NCI-H226 (cell line): ENCODE measurements at regions not wholly inside any gene's neighbourhood (a gene's known extent, or its start where the extent isn't known, plus 50 kb on each side); places are given as distances from the start of the nearest gene placed in this dataset.
"Not testable (repeated sequence)": the region's sequence is repeated elsewhere in the genome, so short reads cannot be mapped to it uniquely, and the experiment has no call there.

Experiments
- DNase-seq: peaks from one replicate; pipeline ENCODE4 v3.0.0-alpha.2; 2015

DNA sequence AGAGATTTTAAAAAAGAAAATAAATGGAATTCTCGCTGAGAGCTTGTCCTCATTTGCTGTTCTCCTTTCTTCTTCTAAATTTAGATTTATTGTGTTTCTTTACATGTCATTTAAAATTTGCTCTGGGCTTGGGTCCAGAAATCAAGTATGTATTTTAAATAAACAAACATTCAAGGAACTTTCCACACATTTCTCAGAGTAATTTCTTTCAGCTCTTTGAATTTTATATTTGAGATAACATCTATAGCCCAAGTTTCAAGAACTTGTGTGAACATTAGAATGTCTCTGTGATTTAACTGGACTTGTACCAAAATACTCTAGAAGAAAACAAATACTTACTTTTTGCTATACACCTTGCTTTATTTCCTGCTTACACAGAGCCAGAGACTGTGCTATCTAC is 192.3 kb downstream of the TMEM200A start:
- no peak for DNase-seq

DNA sequence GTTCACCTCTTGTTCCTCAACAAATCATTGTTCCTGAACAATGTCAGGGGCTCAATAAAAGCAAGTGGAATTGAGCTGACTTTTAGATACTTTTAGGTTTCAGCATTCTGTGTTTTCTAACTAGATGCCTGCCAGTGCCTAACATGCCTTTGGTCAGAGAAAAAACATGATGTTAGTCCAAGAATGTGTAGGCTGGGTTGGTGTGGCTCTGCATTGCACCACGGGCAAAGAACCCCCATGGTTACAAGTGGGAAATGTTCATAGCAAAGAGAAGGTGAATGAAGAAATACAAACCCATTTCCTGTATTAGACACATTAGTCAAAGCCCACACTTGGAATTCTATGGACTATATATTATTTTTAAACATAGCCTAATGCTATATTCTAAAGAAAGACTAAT is 193.3 kb downstream of the TMEM200A start:
- peak; percentile 64 for DNase-seq

DNA sequence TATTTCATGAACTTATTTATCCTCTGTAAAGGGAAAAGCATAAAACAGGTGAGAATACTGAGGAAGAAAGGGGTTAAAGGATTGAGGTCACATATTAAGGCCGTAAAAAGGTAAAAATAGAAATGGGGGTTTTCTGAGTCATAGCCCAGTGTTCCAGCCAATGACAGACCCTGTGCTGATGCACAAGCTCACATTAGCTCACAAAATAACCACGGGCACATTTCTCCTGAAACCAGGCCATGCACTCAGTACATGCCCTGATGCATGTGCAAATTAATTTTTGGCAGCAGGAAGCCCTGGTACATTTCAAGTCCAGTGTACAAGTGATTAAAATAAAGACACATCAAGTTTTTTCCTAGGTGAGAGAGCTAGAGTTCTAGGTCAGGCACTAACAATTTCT is 194.4 kb downstream of the TMEM200A start:
- DNase-seq: peak; percentile 13

DNA sequence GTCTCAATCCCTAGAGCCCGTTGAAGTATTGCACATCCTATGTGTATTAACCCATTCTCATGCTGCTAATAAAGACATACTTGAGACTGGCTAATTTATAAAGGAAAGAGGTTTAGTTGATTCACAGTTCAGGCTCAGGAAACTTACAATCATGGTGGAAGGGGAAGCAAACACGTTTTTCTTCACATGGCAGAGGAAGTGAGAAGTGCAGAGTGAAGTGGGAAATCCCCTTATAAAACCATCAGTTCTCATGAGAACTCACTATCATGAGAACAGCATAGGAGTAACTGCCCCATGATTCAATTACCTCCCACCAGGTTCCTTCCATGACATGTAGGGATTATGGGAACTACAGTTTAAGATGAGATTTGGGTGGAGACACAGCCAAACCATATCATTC is 195.3 kb downstream of the TMEM200A start:
- DNase-seq: not testable (repeated sequence)

DNA sequence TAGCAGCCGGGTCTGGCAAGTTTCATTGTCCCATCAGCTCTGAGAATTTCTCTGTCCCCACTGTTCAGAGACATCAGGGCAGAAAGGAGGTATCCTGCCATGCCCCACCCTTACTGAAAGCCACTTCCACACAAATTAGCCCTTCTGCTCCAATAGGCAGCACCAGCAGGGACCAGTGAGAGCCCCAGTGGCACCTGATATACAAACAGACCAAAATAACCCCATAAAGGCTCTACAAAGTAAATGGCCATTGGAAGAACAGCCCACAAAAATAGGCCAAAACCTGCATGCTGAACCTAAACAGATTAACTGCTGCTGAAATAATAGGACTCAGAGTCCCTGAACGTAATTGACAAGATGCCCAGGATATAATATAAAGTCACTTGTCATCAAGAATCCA is 199.9 kb downstream of the TMEM200A start:
- DNase-seq: no peak

DNA sequence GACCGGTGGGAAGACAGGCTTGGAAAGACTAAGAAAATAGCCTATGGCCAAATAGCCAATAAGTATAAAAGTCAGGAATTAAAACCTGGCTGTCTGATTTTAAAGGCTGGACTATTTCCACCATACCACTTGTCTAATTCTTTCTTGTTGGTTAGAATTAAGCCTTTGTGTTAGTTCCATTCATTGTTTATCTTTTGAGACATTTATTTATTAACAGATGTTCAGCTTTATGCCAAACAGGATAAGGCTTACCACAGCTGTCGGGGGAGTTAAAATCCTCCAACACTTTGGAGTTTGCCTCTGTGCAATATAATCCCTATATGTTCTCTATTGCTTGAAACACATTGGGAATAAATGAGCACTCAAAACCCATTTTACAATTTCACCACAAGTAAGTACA is 208.3 kb downstream of the TMEM200A start:
- DNase-seq: no peak

DNA sequence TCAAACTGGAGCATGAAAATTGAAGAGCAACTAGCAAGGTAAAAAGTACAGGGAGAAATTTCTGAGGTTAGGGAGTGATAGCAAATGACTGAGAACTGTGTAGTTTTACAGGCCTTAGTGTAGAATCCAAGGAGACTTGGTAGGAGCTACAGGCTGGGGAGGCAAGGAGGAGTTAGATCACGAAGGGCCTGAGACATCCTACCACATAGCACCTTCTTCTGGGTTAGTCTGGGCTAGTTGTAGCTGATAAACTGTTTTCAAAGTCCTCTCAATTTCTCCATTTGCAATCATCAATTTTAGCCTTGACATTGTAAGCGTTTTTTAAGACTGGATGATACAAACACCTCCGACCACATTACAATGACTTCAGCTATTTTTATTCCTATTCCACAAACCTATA is 209.7 kb downstream of the TMEM200A start:
- no peak for DNase-seq

DNA sequence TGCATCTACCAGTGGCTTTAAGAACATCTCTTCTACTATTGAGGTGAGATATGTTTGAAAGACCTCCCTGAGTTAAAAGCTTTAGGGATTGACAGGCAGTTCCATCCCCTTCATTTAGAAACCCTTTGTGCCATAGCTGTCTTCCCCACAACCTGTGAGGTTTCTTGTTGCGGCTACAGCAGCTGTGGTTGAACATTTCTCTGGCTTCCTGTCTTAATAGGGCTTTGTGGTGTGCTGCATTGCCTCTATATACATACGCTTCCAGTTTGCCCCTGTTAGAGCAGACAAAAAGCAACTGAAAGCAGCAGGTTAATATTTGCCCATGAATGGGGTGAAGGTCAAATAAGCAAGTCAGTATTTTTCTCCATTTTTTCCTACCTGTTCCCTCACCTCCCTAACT is 210.2 kb downstream of the TMEM200A start:
- DNase-seq: no peak

DNA sequence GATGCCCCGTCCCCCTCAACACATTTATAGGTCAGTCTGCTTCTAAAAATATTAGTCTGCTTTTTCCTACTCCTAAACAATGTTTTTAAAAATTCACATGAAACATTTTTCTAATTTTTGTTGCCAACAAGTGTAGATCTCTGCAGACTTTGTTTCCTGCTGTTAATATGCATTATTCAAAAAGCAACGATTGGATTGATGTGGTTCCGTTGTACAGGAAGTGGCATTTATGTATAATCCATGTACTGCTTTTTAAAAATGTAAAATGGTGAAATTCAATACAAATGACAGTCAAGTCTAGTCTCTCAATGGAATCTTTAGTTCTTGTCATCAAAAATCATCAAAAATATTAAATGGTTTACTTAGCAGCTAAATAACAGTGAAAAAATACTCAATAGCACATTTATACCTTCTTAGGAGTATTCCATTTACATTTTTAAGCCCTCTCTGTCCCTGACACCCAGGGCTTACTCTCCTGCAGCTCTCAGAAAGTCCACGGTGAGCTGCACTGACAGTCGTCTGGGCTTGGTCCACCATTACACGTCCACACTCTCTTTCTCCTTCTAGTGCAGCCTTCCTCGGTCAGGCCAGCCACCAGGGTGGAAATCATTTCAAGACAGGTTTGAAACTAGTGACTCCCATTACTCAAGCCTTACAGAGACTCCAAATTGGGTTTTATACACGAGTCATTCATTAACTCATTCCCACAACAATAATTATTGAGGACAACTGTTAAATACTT is 211.5 kb downstream of the TMEM200A start:
- no peak for DNase-seq

DNA sequence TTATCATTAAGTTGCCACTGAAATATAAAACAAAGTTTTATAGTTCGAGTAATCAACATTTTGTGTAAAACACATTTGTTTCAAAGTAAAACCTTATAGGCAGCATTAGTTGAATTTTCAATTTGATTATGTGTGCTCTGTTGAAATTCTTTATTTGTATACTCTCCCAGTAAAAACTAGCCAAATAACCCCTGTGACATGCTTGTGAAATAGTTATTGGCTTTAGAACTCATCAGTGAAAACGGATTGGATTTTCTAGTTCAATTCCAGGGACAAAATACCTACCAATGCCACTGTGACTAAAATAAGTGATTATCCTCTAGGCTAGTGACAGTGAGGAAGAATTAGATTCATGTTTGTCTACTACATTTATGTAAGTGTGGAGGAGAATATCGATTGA is 212.9 kb downstream of the TMEM200A start:
- DNase-seq: no peak

DNA sequence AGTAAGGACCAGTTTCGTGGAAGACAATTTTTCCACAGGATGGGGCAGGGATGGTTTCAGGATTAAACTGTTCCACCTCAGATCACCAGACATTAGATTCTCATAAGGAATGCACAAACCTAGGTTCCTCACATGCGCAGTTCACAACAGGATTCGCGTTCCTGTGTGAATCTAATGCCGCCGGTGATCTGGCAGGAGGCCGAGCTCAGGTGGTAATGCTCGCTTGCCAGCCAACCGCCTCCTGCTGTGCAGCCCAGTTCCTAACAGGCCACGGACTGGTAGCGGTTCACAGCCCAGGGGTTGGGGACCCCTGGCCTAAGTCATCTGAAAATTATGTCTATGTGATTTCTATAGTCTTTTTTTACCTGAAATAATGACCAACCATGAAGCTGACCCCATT is 217.5 kb downstream of the TMEM200A start:
- DNase-seq: no peak

DNA sequence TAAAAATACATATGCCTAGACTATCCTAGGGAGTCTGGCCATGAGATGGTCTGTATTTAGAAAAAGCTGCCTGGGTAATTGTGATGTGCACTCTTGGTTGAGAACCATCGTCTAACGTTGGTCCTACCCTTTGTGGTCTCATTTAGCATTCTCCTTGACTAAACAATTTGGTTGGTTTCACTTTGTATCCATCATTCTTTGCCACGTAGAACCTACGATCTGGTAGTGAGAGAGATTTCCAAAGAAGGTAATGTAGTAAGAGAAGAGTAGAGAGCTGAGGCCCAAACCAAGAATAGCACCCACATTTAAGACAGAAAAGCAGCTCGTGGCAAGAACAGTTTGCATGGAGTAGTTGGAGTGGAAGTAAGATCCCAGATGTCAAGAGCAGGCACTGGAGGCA is 219.8 kb downstream of the TMEM200A start:
- DNase-seq: no peak

DNA sequence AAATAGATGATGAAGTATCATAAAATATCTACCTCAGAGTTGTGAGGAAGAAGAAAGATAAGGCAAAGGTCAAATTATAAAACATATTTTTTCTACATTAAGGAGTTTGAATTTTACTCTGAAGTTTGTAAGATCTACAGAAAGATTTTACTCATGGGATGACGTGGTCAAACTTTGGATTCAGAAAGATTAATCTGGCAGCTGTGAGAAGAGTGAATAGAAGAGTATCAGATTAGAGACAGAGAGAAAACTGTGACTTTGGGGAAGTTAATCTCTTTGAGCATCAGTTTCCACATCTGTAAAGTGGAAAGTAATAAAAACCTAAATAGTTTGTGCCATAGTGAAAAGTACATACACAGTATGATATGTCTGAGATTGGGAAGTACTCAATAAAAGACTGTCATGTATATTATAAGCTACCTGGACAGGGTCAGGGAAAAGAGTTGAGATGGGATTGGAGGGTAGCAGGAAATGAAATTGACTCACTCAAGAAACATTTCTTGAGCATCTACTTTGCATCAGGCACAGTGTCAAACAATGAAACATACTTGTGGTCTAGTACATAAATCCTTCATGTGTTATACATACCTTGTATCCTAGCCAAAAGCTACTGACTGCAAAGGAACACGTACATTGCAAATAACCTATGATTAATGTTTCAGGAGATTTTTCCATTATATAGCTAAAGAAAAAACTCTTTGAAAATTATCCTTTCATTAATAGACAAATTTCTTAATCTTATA is 222.1 kb downstream of the TMEM200A start:
- DNase-seq: peak; percentile 85

DNA sequence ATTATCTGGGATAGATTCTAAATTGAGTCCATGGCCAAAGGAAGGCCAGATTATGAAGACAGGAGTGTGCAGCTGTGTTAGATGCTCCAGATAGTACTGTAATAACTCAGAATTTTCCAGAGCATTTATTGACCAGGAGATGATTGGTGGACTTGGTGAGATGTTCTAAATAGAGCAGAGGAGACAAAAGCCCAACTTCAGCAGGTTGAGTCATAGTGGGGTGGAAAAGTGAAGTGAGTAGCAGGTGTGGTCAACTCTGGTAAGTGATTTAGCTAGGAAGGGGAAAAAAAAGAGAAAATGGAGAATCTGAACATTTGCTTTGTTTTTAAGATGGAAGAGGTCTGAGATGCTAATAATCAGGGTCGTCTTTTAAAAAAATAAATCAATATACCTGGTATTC is 227.4 kb downstream of the TMEM200A start:
- DNase-seq: no peak

DNA sequence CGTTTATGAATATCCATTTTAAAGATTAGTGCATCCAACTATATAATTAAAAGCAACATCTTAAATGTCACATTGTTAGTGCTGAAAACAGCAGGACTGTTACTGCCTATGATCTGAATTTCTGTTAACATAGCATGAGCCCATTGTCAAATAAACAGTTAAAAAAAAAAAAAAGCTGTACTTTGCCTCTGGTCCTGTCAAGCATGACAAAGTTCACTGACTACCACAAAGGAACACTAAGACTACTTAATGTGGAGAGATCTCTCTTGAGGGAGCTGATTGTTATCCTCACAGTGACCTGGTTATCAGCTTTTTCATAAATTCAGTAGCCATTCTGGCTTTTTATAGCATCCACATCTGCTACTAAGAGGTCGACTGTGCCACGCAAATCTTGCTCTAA is 228.1 kb downstream of the TMEM200A start:
- DNase-seq: no peak

DNA sequence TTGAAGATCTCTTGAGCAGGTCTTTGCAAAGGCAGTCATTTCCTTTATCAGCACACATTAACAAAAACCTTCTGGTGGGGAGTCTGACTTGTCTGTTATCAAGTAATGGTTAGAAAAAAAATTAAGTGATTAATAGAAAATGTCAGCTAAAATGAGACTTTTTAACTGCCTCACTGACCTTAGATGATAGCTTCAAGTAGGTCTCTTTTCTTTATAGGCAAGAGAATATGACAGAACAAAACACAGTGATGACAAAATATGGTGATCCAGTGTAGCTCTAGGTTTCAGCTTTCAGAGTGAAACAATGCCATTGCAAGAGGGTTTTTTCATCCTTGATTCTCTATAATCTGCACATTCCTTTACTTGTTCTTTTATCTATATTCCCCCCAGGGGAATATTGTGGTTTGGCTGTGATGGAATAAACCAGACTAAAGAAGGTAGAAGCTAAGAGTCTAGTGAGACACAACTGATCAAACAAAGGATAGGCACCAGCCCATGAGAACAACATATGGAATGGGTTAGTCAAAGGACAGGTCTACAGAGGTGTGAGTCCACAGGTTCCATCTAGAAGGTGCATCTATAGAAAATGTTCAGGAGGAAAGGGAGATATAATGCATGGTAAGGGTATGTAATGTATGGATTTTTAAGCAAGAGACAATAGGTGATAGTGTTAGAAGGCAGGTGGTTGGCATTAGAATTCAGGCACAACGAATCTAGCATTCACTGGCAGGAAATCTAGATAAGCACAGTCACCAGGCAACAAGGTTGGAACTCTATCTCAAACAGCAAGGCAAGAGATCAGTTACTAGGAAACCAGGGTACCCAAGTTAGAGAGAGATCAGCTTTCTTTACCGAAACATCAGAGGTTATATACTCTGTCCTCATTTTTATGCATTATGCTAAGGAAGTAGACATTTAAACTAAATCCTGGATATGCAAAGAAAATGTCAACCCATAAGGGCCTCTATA is 228.9 kb upstream of the SMLR1 start:
- DNase-seq: peak; percentile 60

DNA sequence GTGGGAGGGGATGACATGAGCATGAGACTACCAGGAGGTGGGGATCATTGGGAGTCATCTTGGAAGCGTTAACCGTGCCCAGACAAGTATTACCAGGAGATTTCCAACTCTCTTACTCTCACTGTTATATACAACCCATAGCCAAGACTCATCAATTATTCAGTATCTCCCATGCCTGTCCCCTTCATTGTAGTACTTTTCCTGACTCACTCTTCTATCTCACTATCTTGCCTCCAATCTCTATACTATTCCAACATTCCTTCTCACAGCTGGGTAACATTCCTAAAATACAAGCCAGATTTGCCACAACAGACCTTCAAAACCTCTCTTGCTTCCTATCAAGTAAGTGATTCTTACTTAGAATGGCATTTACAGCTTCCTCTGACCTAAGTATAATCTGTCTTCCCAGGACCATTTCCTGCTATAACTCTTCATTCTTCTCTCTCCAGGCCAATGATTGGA is 226.3 kb upstream of the SMLR1 start:
- peak; percentile 92 for DNase-seq

DNA sequence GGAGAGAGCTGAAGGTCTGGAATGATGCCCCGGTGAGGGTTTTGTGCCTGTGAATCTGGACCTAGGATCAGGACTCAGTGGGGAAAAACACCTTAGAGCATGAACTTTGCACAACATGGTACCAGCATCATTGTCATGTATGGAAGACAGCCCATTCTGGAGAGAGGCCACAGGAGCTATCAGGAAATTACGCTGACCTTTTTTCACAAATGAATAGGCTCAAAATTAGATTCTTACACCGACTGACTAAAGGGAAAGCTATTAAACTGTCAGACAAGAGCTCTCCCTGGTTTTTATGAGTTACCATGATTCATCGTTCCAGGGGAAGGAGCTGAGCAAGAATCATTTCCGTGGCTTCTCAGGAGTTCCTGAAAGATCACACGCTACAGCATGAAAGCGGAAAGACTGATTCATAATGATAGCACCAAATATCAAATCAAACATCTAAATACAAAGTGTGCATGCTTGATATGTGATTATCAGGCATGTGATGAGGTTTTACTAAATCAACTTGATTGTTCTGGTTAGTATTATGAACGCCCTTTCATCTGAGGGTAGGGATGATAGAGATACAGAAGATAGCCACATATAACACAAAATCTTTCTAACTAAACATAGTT is 224.9 kb upstream of the SMLR1 start:
- DNase-seq: peak; percentile 98

DNA sequence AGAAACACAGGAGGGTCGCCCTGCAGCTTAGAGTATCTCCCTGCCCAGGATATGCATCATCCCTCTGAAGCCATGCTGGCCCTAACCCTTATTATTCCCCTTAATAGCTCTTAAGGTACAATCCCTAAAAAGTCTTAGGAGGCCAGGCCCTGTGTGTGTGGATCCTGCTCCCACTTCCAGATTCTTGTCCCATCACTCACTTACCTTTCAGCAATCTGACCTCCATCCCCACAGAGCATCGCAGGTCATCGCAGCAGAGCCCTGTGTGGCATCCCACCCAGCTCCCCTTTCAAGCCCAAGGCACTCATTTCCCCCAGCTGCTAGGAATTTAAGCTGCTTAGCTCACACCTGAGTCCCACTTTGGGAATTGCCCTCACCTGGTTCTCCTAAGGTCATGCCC is 223.8 kb upstream of the SMLR1 start:
- DNase-seq: no peak

DNA sequence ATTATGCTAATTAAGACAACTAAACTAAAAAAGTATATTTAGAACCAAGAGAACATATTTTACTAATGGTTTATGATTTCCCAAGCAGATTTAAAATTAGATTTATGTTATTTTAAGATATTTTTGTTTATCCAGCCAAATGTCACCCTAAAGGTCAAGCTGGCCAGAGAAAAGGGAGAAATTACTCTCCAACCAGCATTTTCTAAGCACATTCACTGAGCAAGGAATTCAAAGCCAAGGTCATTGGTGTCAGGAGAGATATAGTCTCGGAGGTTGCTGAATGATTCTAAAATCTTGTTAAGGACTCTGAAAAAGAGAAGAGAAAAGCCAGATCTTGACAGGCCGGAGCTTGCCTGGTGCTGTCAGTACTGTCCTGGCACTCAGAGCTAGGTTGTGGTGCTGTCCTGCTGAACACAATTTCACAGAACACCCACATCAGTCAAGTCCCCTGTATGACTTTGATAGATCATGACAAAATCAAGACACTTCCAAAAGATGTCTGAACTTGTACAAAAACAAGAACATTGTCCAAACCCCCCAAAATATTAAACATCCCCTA is 222.3 kb upstream of the SMLR1 start:
- no peak for DNase-seq

DNA sequence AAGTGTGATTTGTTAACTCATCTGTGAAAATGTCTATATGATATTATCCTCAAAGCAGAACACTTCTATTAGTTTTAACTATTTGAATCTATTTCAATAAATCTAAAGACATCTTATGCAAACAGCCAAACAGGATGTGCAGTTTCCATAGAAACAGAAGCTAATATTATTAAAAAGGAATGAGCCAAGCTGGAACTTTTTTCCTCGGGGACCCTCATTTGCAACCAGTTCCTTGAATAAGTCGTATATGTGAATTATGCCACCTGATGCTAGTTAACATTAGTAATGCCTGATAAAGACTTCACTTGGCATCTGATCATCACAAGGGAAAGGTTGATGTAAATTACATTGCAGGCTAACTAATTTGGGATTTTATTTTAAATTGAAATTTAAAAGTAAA is 216.9 kb upstream of the SMLR1 start:
- no peak for DNase-seq

DNA sequence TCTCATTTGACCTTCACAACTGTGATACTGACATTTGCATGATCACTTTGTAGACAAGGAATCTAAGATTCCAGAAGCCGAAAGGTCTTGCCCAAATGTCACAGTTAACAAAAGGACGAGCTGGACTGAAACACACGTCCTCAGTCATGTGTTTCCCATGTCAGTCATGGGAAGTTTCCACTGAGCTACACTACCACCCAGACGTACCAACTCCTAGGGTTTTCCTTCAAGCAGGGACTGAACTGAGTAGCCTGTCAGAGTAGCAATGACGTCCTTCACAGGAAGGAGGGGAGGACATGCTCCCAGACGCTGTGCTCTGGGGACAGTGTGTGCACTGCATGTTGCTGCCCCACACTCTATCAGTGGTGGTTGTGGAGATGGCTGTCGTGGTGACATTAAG is 215.8 kb upstream of the SMLR1 start:
- no peak for DNase-seq

DNA sequence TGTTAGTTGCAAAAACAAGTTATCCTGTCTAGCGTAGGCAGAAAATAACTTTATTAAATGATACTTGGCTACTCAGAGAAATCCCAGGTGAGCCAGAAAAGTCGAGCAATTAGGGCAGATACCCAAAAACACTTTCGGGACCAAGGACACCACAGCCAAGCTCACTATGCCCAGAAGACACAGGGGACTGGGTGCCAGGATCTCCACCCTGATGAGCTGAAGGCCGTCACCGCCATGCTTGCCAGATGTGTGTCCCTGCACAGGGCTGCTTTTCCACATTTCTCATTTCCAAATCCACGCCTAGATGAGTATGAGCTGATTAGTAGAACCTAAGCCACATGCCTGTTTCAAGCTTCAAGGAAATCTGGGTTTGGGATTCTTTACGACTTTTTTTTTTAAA is 214.0 kb upstream of the SMLR1 start:
- DNase-seq: no peak
